ENCODE measurements at regions not wholly inside any gene's neighbourhood (a gene's known extent, or its start where the extent isn't known, plus 50 kb on each side); places are given as distances from the start of the nearest gene placed in this dataset.
"Not testable (repeated sequence)": the region's sequence is repeated elsewhere in the genome, so short reads cannot be mapped to it uniquely, and the experiment has no call there.

GRCh38 chr5:92990771-92991170, 590.2 kb downstream of the NR2F1-AS1 start:
- DNase-seq (ENCODE audit: low spot score): no peak

GRCh38 chr5:92981001-92981400, 600.0 kb downstream of the NR2F1-AS1 start:
- DNase-seq (ENCODE audit: low spot score): no peak

- no peak for DNase-seq (ENCODE audit: low spot score)
These were observed 600.5 kb downstream of the NR2F1-AS1 start for GRCh38 chr5:92980491-92980890.

- DNase-seq (ENCODE audit: low spot score): no peak
These were observed 601.3 kb downstream of the NR2F1-AS1 start for GRCh38 chr5:92979716-92980115.

GRCh38 chr5:92977846-92978540, 603.0 kb downstream of the NR2F1-AS1 start:
- no peak for DNase-seq (ENCODE audit: low spot score)

GRCh38 chr5:92976156-92976555, 604.9 kb downstream of the NR2F1-AS1 start:
- no peak for DNase-seq (ENCODE audit: low spot score)

GRCh38 chr5:92969781-92970237, 611.2 kb downstream of the NR2F1-AS1 start:
- DNase-seq (ENCODE audit: low spot score): no peak

GRCh38 chr5:92969191-92969780, 611.7 kb downstream of the NR2F1-AS1 start:
- no peak for DNase-seq (ENCODE audit: low spot score)

- no peak for DNase-seq (ENCODE audit: low spot score)
These were observed 617.2 kb downstream of the NR2F1-AS1 start for GRCh38 chr5:92963800-92964199.

- DNase-seq (ENCODE audit: low spot score): no peak
These were observed 618.3 kb downstream of the NR2F1-AS1 start for GRCh38 chr5:92962752-92963151.

GRCh38 chr5:92956886-92957285, 624.1 kb downstream of the NR2F1-AS1 start:
- no peak for DNase-seq (ENCODE audit: low spot score)

GRCh38 chr5:92952243-92952642, 628.8 kb downstream of the NR2F1-AS1 start:
- DNase-seq (ENCODE audit: low spot score): no peak

- no peak for DNase-seq (ENCODE audit: low spot score)
These were observed 629.3 kb downstream of the NR2F1-AS1 start for GRCh38 chr5:92951746-92952145.

GRCh38 chr5:92946546-92946945, 634.5 kb downstream of the NR2F1-AS1 start:
- DNase-seq (ENCODE audit: low spot score): no peak

GRCh38 chr5:92945605-92946097, 635.4 kb downstream of the NR2F1-AS1 start:
- DNase-seq (ENCODE audit: low spot score): no peak

GRCh38 chr5:92944903-92945604, 636.0 kb downstream of the NR2F1-AS1 start:
- DNase-seq (ENCODE audit: low spot score): no peak

- no peak for DNase-seq (ENCODE audit: low spot score)
These were observed 636.7 kb downstream of the NR2F1-AS1 start for GRCh38 chr5:92944337-92944736.

- no peak for DNase-seq (ENCODE audit: low spot score)
These were observed 638.3 kb downstream of the NR2F1-AS1 start for GRCh38 chr5:92942762-92943161.

- no peak for DNase-seq (ENCODE audit: low spot score)
These were observed 639.2 kb downstream of the NR2F1-AS1 start for GRCh38 chr5:92941806-92942205.

- DNase-seq (ENCODE audit: low spot score): no peak
These were observed 641.6 kb downstream of the NR2F1-AS1 start for GRCh38 chr5:92939428-92939827.

GRCh38 chr5:92937396-92937795, 643.6 kb downstream of the NR2F1-AS1 start:
- not testable (repeated sequence) for DNase-seq (ENCODE audit: low spot score)

GRCh38 chr5:92930057-92930456, 651.0 kb downstream of the NR2F1-AS1 start:
- DNase-seq (ENCODE audit: low spot score): no peak

- DNase-seq (ENCODE audit: low spot score): no peak
These were observed 653.7 kb downstream of the NR2F1-AS1 start for GRCh38 chr5:92927291-92927778.
